ENCODE measurements at regions not wholly inside any gene's neighbourhood (a gene's known extent, or its start where the extent isn't known, plus 50 kb on each side); places are given as distances from the start of the nearest gene placed in this dataset.

GRCh38 chr5:52725065-52725746, 62.5 kb upstream of the ITGA1 start (continued):
- TF ChIP-seq CHD7 (IDR thresholded peaks at IDR 0.05; ENCODE audit: insufficient replicate concordance, low read length) = no peak
- TF ChIP-seq RNF2 (IDR thresholded peaks at IDR 0.05; ENCODE audit: borderline replicate concordance, low read depth, low read length, missing control alignments, poor library complexity, severe bottlenecking) = no peak
- TF ChIP-seq CREB1 (IDR thresholded peaks at IDR 0.05) = no peak
- TF ChIP-seq YY1 (IDR thresholded peaks at IDR 0.05; ENCODE audit: low read depth, low read length) = no peak
- no peak for TF ChIP-seq EGR1 (IDR thresholded peaks at IDR 0.05; ENCODE audit: borderline replicate concordance, low read depth, low read length)
- TF ChIP-seq PHF8 (conservative IDR thresholded peaks at IDR 0.05; ENCODE audit: low read depth, low read length) = no peak
- TF ChIP-seq SAP30 (IDR thresholded peaks at IDR 0.05; ENCODE audit: insufficient read depth, insufficient replicate concordance, low read length) = no peak
- no peak for TF ChIP-seq NANOG (IDR thresholded peaks at IDR 0.05; ENCODE audit: insufficient read depth, low read depth, low read length, poor library complexity, severe bottlenecking)
- no peak for TF ChIP-seq CBX5 (IDR thresholded peaks at IDR 0.05; ENCODE audit: low read depth, low read length)
- TF ChIP-seq ZNF274 (IDR thresholded peaks at IDR 0.05; ENCODE audit: borderline replicate concordance, extremely low read depth, low read length) = no peak
- TF ChIP-seq CHD1 (IDR thresholded peaks at IDR 0.05; ENCODE audit: low read depth, low read length) = no peak

All from H1 (cell line).